H9 (cell line): ENCODE measurements at regions not wholly inside any gene's neighbourhood (a gene's known extent, or its start where the extent isn't known, plus 50 kb on each side); places are given as distances from the start of the nearest gene placed in this dataset.

Source experiments
- DNase-seq: peaks from one replicate; pipeline ENCODE4 v3.0.0-alpha.2; 2017
- H2AFZ ChIP-seq: one replicate; pipeline ENCODE4 v1.6.1; 2013; ENCODE audit warnings: mild to moderate bottlenecking, low read length, control low read depth, moderate library complexity
- H2AK5ac ChIP-seq: 2 replicates; pipeline ENCODE4 v1.6.1; 2013; ENCODE audit warnings: low read length, control low read depth, mixed read lengths; ENCODE audit not compliant: insufficient read length
- H2BK120ac ChIP-seq: one replicate; pipeline ENCODE4 v1.6.1; 2013; ENCODE audit warnings: low read depth, mild to moderate bottlenecking, low read length, control low read depth, inconsistent platforms; ENCODE audit not compliant: poor library complexity, severe bottlenecking
- H2BK12ac ChIP-seq: 2 replicates; pipeline ENCODE4 v1.6.1; 2013; ENCODE audit warnings: low read length, control low read depth, mixed read lengths, low read depth; ENCODE audit not compliant: insufficient read length
- H2BK15ac ChIP-seq: 2 replicates; pipeline ENCODE4 v1.6.1; 2013; ENCODE audit warnings: low read depth, low read length, control low read depth
- H2BK20ac ChIP-seq: one replicate; pipeline ENCODE4 v1.6.1; 2013; ENCODE audit warnings: low read depth, mild to moderate bottlenecking, low read length, control low read depth, inconsistent platforms; ENCODE audit not compliant: poor library complexity, severe bottlenecking
- H2BK5ac ChIP-seq: 2 replicates; pipeline ENCODE4 v1.6.1; 2013; ENCODE audit warnings: low read length, control low read depth, mixed read lengths; ENCODE audit not compliant: insufficient read length
- H3K14ac ChIP-seq: 2 replicates; pipeline ENCODE4 v1.6.1; 2013; ENCODE audit warnings: low read length, control low read depth; ENCODE audit not compliant: insufficient read depth
- H3K18ac ChIP-seq: 2 replicates; pipeline ENCODE4 v1.6.1; 2013; ENCODE audit warnings: low read depth, mild to moderate bottlenecking, mixed read lengths, low read length, control low read depth; ENCODE audit not compliant: insufficient read length
- H3K23ac ChIP-seq: 2 replicates; pipeline ENCODE4 v1.6.1; 2013; ENCODE audit warnings: low read length, control low read depth, mixed read lengths, low read depth; ENCODE audit not compliant: insufficient read length
- H3K23me2 ChIP-seq: 2 replicates; pipeline ENCODE4 v1.6.1; 2013; ENCODE audit warnings: low read depth, mild to moderate bottlenecking, mixed read lengths, low read length, control low read depth; ENCODE audit not compliant: insufficient read length, poor library complexity, severe bottlenecking
- H3K27ac ChIP-seq: 2 replicates; pipeline ENCODE4 v1.5.1; 2013; ENCODE audit warnings: low read length, control low read depth, mixed read lengths, low read depth; ENCODE audit not compliant: insufficient read length
- H3K27me3 ChIP-seq: 2 replicates; pipeline ENCODE4 v1.6.1; 2013; ENCODE audit warnings: low read length, control low read depth, inconsistent platforms; ENCODE audit not compliant: insufficient read depth
- H3K4ac ChIP-seq: 2 replicates; pipeline ENCODE4 v1.6.1; 2013; ENCODE audit warnings: low read depth, mild to moderate bottlenecking, control low read depth, inconsistent platforms, low read length, moderate library complexity
- H3K4me1 ChIP-seq: 2 replicates; pipeline ENCODE4 v1.6.1; 2013; ENCODE audit warnings: low read length, control low read depth, inconsistent platforms; ENCODE audit not compliant: insufficient read depth
- H3K4me2 ChIP-seq: 2 replicates; pipeline ENCODE4 v1.6.1; 2013; ENCODE audit warnings: low read length, control low read depth, mixed read lengths; ENCODE audit not compliant: insufficient read length, insufficient read depth
- H3K56ac ChIP-seq: 2 replicates; pipeline ENCODE4 v1.6.1; 2013; ENCODE audit warnings: low read depth, mild to moderate bottlenecking, mixed read lengths, low read length, control low read depth; ENCODE audit not compliant: insufficient read length
- H3K79me1 ChIP-seq: 2 replicates; pipeline ENCODE4 v1.6.1; 2013; ENCODE audit warnings: low read depth, mild to moderate bottlenecking, moderate library complexity, low read length, control low read depth, inconsistent platforms; ENCODE audit not compliant: insufficient read depth, poor library complexity, severe bottlenecking
- H3K79me2 ChIP-seq: 2 replicates; pipeline ENCODE4 v1.6.1; 2013; ENCODE audit warnings: low read length, control low read depth, inconsistent platforms; ENCODE audit not compliant: insufficient read depth
- H3K9ac ChIP-seq: 2 replicates; pipeline ENCODE4 v1.6.1; 2013; ENCODE audit warnings: low read length, control low read depth, mixed read lengths; ENCODE audit not compliant: insufficient read length; ENCODE audit errors: extremely low read depth
- H3K9me3 ChIP-seq: one replicate; pipeline ENCODE4 v1.6.1; 2013; ENCODE audit warnings: low read depth, low read length, inconsistent platforms; ENCODE audit not compliant: control insufficient read depth
- H3T11ph ChIP-seq: one replicate; pipeline ENCODE4 v1.6.1; 2013; ENCODE audit warnings: mild to moderate bottlenecking, low read length, control low read depth, inconsistent platforms
- H4K20me1 ChIP-seq: one replicate; pipeline ENCODE4 v1.6.1; 2013; ENCODE audit not compliant: control insufficient read depth, insufficient read length, insufficient read depth
- H4K5ac ChIP-seq: 2 replicates; pipeline ENCODE4 v1.6.1; 2013; ENCODE audit warnings: low read depth, mild to moderate bottlenecking, mixed read lengths, low read length, control low read depth; ENCODE audit not compliant: insufficient read length
- H4K8ac ChIP-seq: replicated peaks from 2 replicates; pipeline ENCODE4 v1.6.1; 2013; ENCODE audit warnings: low read length, control low read depth, mixed read lengths, low read depth; ENCODE audit not compliant: insufficient read length
- H4K91ac ChIP-seq: 2 replicates; pipeline ENCODE4 v1.6.1; 2013; ENCODE audit warnings: low read depth, mild to moderate bottlenecking, moderate library complexity, mixed read lengths, low read length, control low read depth; ENCODE audit not compliant: insufficient read length
- H3K27ac Mint-ChIP-seq, 3 experiments: 2 replicates in 2 of 3; 3 replicates in 1 of 3; pipeline ENCODE4 v1.8.0; 2020 to 2021; ENCODE audit warnings: mixed read lengths in 3 of 3, mild to moderate bottlenecking in 1 of 3, moderate library complexity in 1 of 3
- H3K27me3 Mint-ChIP-seq: 2 replicates; pipeline ENCODE4 v1.8.0; 2021; ENCODE audit warnings: low read depth, mild to moderate bottlenecking, moderate library complexity, mixed read lengths
- H3K36me3 Mint-ChIP-seq, 3 experiments: 2 replicates in 2 of 3; 3 replicates in 1 of 3; pipeline ENCODE4 v1.8.0; 2020 to 2021; ENCODE audit warnings: low read depth in 3 of 3, mixed read lengths in 3 of 3; ENCODE audit not compliant: insufficient read depth in 1 of 3
- H3K4me1 Mint-ChIP-seq, 2 experiments: 2 replicates each; pipeline ENCODE4 v1.8.0; 2020; ENCODE audit warnings: mixed read lengths in 2 of 2
- H3K4me3 Mint-ChIP-seq, 2 experiments: 2 replicates in 1 of 2; 3 replicates in 1 of 2; pipeline ENCODE4 v1.8.0; 2020 to 2021; ENCODE audit warnings: mild to moderate bottlenecking in 2 of 2, mixed read lengths in 2 of 2, moderate library complexity in 1 of 2
- H3K9me3 Mint-ChIP-seq, 2 experiments: 2 replicates in 1 of 2; 3 replicates in 1 of 2; pipeline ENCODE4 v1.8.0; 2020; ENCODE audit warnings: mild to moderate bottlenecking in 2 of 2, mixed read lengths in 2 of 2, moderate library complexity in 1 of 2
- CTCF ChIP-seq: fragments of 200-600 bp; sonication (generic); conservative IDR thresholded peaks from 3 replicates; pipeline ENCODE4 v1.8.0; 2021; ENCODE audit warnings: antibody characterized with exemption, mild to moderate bottlenecking
- WGBS: extraction: QIAGEN DNeasy Blood & Tissue Kit; methylation state at CpG from one replicate; pipeline ENCODE4 v1.1.7; 2013; ENCODE audit warnings: missing lambda C conversion rate, low lambda C conversion rate, mixed read lengths; ENCODE audit not compliant: insufficient read length; ENCODE audit errors: extremely low coverage; 5-methylcytosine and 5-hydroxymethylcytosine counted together

- Histone ChIP-seq H2AFZ (no peak overlapping the region), H3K18ac (no peak overlapping the region), H2BK12ac (no peak overlapping the region), H3K79me2 (no peaks in the 10 kb centered on the region), H2BK15ac (no peak overlapping the region), H2BK120ac (no peak overlapping the region), H3K56ac (no peak overlapping the region), H3K23me2 (no peaks in the 10 kb centered on the region), H4K91ac (no peak overlapping the region), H3K4me2 (no peak overlapping the region), H3K27ac (no peak overlapping the region), H3T11ph (no peak overlapping the region), H3K23ac (no peak overlapping the region), H4K8ac (no peak overlapping the region), H3K79me1 (no peaks in the 10 kb centered on the region), H3K4ac (no peak overlapping the region), H2AK5ac (no peak overlapping the region), H4K5ac (no peak overlapping the region), H4K20me1 (no peaks in the 10 kb centered on the region), H3K9me3 (no peaks in the 10 kb centered on the region), H2BK5ac (no peak overlapping the region), H2BK20ac (no peak overlapping the region), H3K4me1 (no peaks in the 10 kb centered on the region), H3K27me3 (no peaks in the 10 kb centered on the region), H3K9ac (no peak overlapping the region), H3K14ac (no peak overlapping the region)
- no peak for TF ChIP-seq CTCF
- no peak overlapping the region for H3K27ac Mint-ChIP-seq
- H3K9me3 Mint-ChIP-seq: peaks cover 0 to 3% of the 10 kb centered on the region in 2 experiments; a peak in 1 of 5 replicates
- DNase-seq: no peak
- no CpG with 5 or more reads among the region's 3 CpGs for WGBS
- no peaks in the 10 kb centered on the region; the same call in 1 of the 2 replicates for H3K27me3 Mint-ChIP-seq
- peaks cover 5% of the 10 kb centered on the region in 2 experiments for H3K4me1 Mint-ChIP-seq
- no peaks in the 10 kb centered on the region for H3K36me3 Mint-ChIP-seq
- H3K4me3 Mint-ChIP-seq: no peak overlapping the region
Observed at GRCh38 chr7:25770670-25771069, 381.3 kb upstream of the NFE2L3 start.
